IMR-90 (cell line): ENCODE measurements at regions not wholly inside any gene's neighbourhood (a gene's known extent, or its start where the extent isn't known, plus 50 kb on each side); places are given as distances from the start of the nearest gene placed in this dataset.
A peak's percentile ranks its signal among the peaks of the same experiment; 100 is the strongest.

Source experiments
- ATAC-seq: fragments of 200-7000 bp; cut with Tn5 transposase; 2 replicates; pipeline ENCODE4 v1.9.1; 2020; ENCODE audit warnings: low read depth, mild to moderate bottlenecking, moderate library complexity
- BruUV-seq: library from RNA; stranded (reverse); fragments of 400-500 nt; replicated peaks from 2 replicates; lab custom pipeline; 2021; lab: Mats Ljungman, UMichigan
- CTCF ChIA-PET: fragments of 300-600 bp; formaldehyde crosslinking; extraction: SDS; loops from one replicate; lab custom pipeline; 2021; ENCODE audit warnings: antibody characterized with exemption; lab: Yijun Ruan, JAX
- POLR2A ChIA-PET: fragments of 300-600 bp; sonication (Branson Sonifier 250); formaldehyde crosslinking; loops from one replicate; lab custom pipeline; 2022; ENCODE audit warnings: antibody characterized with exemption; ENCODE audit not compliant: unreplicated experiment; lab: Charles Lee
- DNase-seq: peaks from one replicate; pipeline ENCODE4 v3.0.0; 2013
- H2AFZ ChIP-seq: replicated peaks from 2 replicates; pipeline ENCODE3; 2013; ENCODE audit warnings: low read length, mild to moderate bottlenecking; ENCODE audit not compliant: poor library complexity
- H2AK5ac ChIP-seq: 2 replicates; pipeline ENCODE4 v1.6.1; 2013; ENCODE audit warnings: low read depth, low read length, inconsistent platforms
- H2AK9ac ChIP-seq: replicated peaks from 2 replicates; pipeline ENCODE3; 2013; ENCODE audit warnings: mild to moderate bottlenecking, low read depth, low read length, moderate library complexity; ENCODE audit not compliant: poor library complexity
- H2BK120ac ChIP-seq: 2 replicates; pipeline ENCODE4 v1.6.1; 2013; ENCODE audit warnings: low read depth, low read length, inconsistent platforms
- H2BK15ac ChIP-seq: 3 replicates; pipeline ENCODE4 v1.6.1; 2013; ENCODE audit warnings: low read depth, low read length, inconsistent platforms
- H2BK20ac ChIP-seq: 2 replicates; pipeline ENCODE4 v1.6.1; 2013; ENCODE audit warnings: low read depth, mild to moderate bottlenecking, inconsistent platforms, low read length, moderate library complexity
- H2BK5ac ChIP-seq: 2 replicates; pipeline ENCODE4 v1.6.1; 2013; ENCODE audit warnings: mild to moderate bottlenecking, low read depth, low read length, inconsistent platforms; ENCODE audit not compliant: poor library complexity, severe bottlenecking
- H3K14ac ChIP-seq: replicated peaks from 2 replicates; pipeline ENCODE4 v1.6.1; 2013; ENCODE audit warnings: low read depth, low read length, inconsistent platforms
- H3K18ac ChIP-seq: 2 replicates; pipeline ENCODE4 v1.6.1; 2013; ENCODE audit warnings: low read depth, low read length, control low read depth
- H3K23ac ChIP-seq: 2 replicates; pipeline ENCODE4 v1.6.1; 2013; ENCODE audit warnings: low read depth, low read length, inconsistent platforms
- H3K27ac ChIP-seq: 2 replicates; pipeline ENCODE4 v1.5.1; 2013; ENCODE audit warnings: mild to moderate bottlenecking, control low read depth, low read length; ENCODE audit not compliant: insufficient read depth
- H3K27me3 ChIP-seq: 2 replicates; pipeline ENCODE4 v1.6.1; 2013; ENCODE audit warnings: low read length; ENCODE audit not compliant: control insufficient read depth, insufficient read depth
- H3K36me3 ChIP-seq: 2 replicates; pipeline ENCODE4 v1.6.1; 2013; ENCODE audit warnings: low read length, mixed read lengths; ENCODE audit not compliant: control insufficient read depth, insufficient read depth
- H3K4ac ChIP-seq: 2 replicates; pipeline ENCODE4 v1.6.1; 2013; ENCODE audit warnings: low read depth, low read length, inconsistent platforms
- H3K4me1 ChIP-seq: 2 replicates; pipeline ENCODE4 v1.6.1; 2013; ENCODE audit warnings: low read length, mixed read lengths; ENCODE audit not compliant: control insufficient read depth, insufficient read depth
- H3K4me2 ChIP-seq: 2 replicates; pipeline ENCODE4 v1.6.1; 2013; ENCODE audit warnings: low read depth, mild to moderate bottlenecking, control low read depth, low read length, moderate library complexity
- H3K4me3 ChIP-seq: 2 replicates; pipeline ENCODE4 v1.5.1; 2013; ENCODE audit warnings: low read depth, mild to moderate bottlenecking, control low read depth, low read length, moderate library complexity; ENCODE audit not compliant: insufficient read depth
- H3K56ac ChIP-seq: 2 replicates; pipeline ENCODE4 v1.6.1; 2013; ENCODE audit warnings: low read length, inconsistent platforms; ENCODE audit not compliant: insufficient read depth; ENCODE audit errors: extremely low read depth
- H3K79me1 ChIP-seq, 2 experiments: 2 replicates each; pipeline ENCODE4 v1.6.1; 2013; ENCODE audit warnings: low read length in 2 of 2, inconsistent platforms in 1 of 2, low read depth in 1 of 2
- H3K9ac ChIP-seq: 2 replicates; pipeline ENCODE4 v1.6.1; 2013; ENCODE audit warnings: low read depth, low read length, control low read depth
- H3K9me1 ChIP-seq: 2 replicates; pipeline ENCODE4 v1.6.1; 2013; ENCODE audit warnings: low read length, inconsistent platforms; ENCODE audit not compliant: insufficient read depth
- H3K9me3 ChIP-seq: 2 replicates; pipeline ENCODE4 v1.6.1; 2013; ENCODE audit warnings: low read length; ENCODE audit not compliant: control insufficient read depth, insufficient read depth
- H4K20me1 ChIP-seq: 2 replicates; pipeline ENCODE4 v1.6.1; 2013; ENCODE audit warnings: low read length, inconsistent platforms; ENCODE audit not compliant: insufficient read depth
- H4K5ac ChIP-seq: 2 replicates; pipeline ENCODE4 v1.6.1; 2013; ENCODE audit warnings: mild to moderate bottlenecking, low read depth, low read length, control low read depth
- H4K8ac ChIP-seq, 2 experiments: 2 replicates each; pipeline ENCODE4 v1.6.1; 2013; ENCODE audit warnings: low read depth in 2 of 2, low read length in 2 of 2, control low read depth in 1 of 2, inconsistent platforms in 1 of 2
- H4K91ac ChIP-seq: 2 replicates; pipeline ENCODE4 v1.6.1; 2013; ENCODE audit warnings: low read depth, low read length, inconsistent platforms; ENCODE audit not compliant: insufficient read depth
- CEBPB ChIP-seq: IDR thresholded peaks from 2 replicates; pipeline ENCODE4 v1.6.1; 2012; ENCODE audit warnings: low read depth, low read length, improper control_type of control experiment
- FOS ChIP-seq: fragments of 150-350 bp; IDR thresholded peaks from 2 replicates; pipeline ENCODE4 v1.6.1; 2016; ENCODE audit warnings: low read depth, low read length
- MXI1 ChIP-seq: IDR thresholded peaks from 2 replicates; pipeline ENCODE4 v1.6.1; 2012; ENCODE audit warnings: low read depth, mild to moderate bottlenecking, low read length, moderate library complexity, borderline replicate concordance
- POLR2A ChIP-seq: IDR thresholded peaks from 2 replicates; pipeline ENCODE4 v1.6.1; 2012; ENCODE audit warnings: mild to moderate bottlenecking, low read depth, low read length
- RFX5 ChIP-seq: IDR thresholded peaks from 2 replicates; pipeline ENCODE4 v1.8.0; 2012; ENCODE audit warnings: low read depth, mild to moderate bottlenecking, low read length, moderate library complexity
- WGBS, 2 experiments: methylation state at CpG; one replicate each; pipeline versions ENCODE4 v1.1.5 to v1.1.7; 2013; ENCODE audit warnings: missing lambda C conversion rate in 2 of 2; ENCODE audit not compliant: insufficient read length in 1 of 2; ENCODE audit errors: extremely low coverage in 2 of 2; 5-methylcytosine and 5-hydroxymethylcytosine counted together
- dilution Hi-C: fragments of 300-500 bp; cut with HindIII; formaldehyde crosslinking; loops from one replicate; pipeline ENCODE4 v1.14.3; 2018; ENCODE audit warnings: low sequenced_read_pairs; ENCODE audit not compliant: unreplicated experiment
- in situ Hi-C: fragments of 300-500 bp; cut with MboI; formaldehyde crosslinking; loops from 3 replicates; pipeline ENCODE4 v1.14.3; 2019; ENCODE audit warnings: low sequenced_read_pairs, inconsistent platforms, mixed read lengths
- intact Hi-C: fragments of 100-400 bp; cut with micrococcal nuclease; formaldehyde crosslinking; loops from 2 replicates; pipeline ENCODE4 v1.10.0; 2022

- H4K91ac ChIP-seq: peak overlapping the region; percentile 8; the same call in 1 of the 2 replicates
- no peaks in the 10 kb centered on the region for H3K36me3 ChIP-seq
- dilution Hi-C loops (no loop called here), intact Hi-C loops (no loop called here), in situ Hi-C loops (no loop called here)
- H3K18ac ChIP-seq: peak overlapping the region; percentile 4; the same call in 1 of the 2 replicates
- no peak overlapping the region for H3K14ac ChIP-seq
- H3K4ac ChIP-seq: peak overlapping the region; percentile 27; the same call in 1 of the 2 replicates
- ATAC-seq (no peak), DNase-seq (no peak)
- no peak overlapping the region for H2AK9ac ChIP-seq
- no peak overlapping the region for H2BK20ac ChIP-seq
- H3K56ac ChIP-seq: no peak overlapping the region
- no peak overlapping the region for H4K5ac ChIP-seq
- peak overlapping the region; percentile 26; the same call in 1 of the 2 replicates for H2BK120ac ChIP-seq
- H2AK5ac ChIP-seq: peak overlapping the region; percentile 78
- peak overlapping the region; percentile 5 to 19; a peak in 2 of 4 replicates for H4K8ac ChIP-seq
- ChIA-PET POLR2A (no interaction called here), CTCF (no interaction called here)
- no peak overlapping the region for H2AFZ ChIP-seq
- H4K20me1 ChIP-seq: no peaks in the 10 kb centered on the region
- no peaks in the 10 kb centered on the region for H3K27me3 ChIP-seq
- H3K9me1 ChIP-seq: peaks cover 13% of the 10 kb centered on the region
- H2BK15ac ChIP-seq: peak overlapping the region; percentile 41; the same call in 1 of the 3 replicates
- H3K23ac ChIP-seq: no peak overlapping the region
- WGBS, 2 experiments: no CpG with 5 or more reads among the region's 3 CpGs
- TF ChIP-seq MXI1 (no peak), FOS (no peak), CEBPB (no peak), RFX5 (no peak), POLR2A (no peak)
- no peak overlapping the region for H3K27ac ChIP-seq
- no peak overlapping the region for H3K9ac ChIP-seq
- H3K4me1 ChIP-seq: peaks cover 16% of the 10 kb centered on the region
- H3K9me3 ChIP-seq: no peaks in the 10 kb centered on the region
- no peak overlapping the region for H3K4me3 ChIP-seq
- no peaks in the 10 kb centered on the region for H3K79me1 ChIP-seq
- H2BK5ac ChIP-seq: no peak overlapping the region
- H3K4me2 ChIP-seq: no peak overlapping the region
- no TSS peak for BruUV-seq
These were observed 136.5 kb downstream of the CYSLTR2 start for GRCh38 chr13:48790199-48790598.
